HS-5 (cell line): ENCODE measurements at regions not wholly inside any gene's neighbourhood (a gene's known extent, or its start where the extent isn't known, plus 50 kb on each side); places are given as distances from the start of the nearest gene placed in this dataset.

Experiments used
- DNase-seq: peaks from one replicate; pipeline ENCODE4 v3.0.0-alpha.2; 2012; ENCODE audit warnings: low read depth

DNA sequence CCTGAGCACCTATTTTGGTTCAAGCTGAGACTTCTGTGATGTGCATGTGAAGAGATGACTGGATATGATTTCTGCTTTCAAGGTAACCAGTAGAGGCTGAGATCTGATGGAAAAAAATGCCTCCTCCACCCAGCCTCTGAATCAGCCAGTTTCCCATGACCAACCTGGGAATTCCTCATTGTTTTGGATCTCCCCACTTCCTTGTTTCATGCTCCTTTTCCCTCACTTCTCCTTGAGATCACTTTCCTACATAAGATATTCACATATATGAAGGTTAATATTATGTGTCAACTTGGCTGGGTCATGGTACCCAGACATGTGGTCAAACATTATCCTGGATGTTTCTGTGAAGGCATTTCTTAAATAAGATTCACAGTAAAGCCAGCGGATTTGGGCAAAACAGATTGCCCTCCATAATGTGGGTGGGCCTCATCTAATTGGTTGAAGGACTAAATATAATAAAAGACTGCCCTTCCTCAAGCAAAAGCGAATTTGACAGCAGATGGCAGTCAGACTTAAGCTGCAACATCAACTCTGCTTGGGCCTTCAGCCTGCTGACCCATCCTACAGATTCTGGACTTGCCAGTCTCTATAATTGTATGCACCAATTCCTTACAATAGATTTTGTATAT lies 379.4 kb downstream of the TNS1 start:
- no peak for DNase-seq

GRCh38 chr2:217622205-217623060 lies 380.4 kb downstream of the TNS1 start:
- DNase-seq, result no peak

DNA sequence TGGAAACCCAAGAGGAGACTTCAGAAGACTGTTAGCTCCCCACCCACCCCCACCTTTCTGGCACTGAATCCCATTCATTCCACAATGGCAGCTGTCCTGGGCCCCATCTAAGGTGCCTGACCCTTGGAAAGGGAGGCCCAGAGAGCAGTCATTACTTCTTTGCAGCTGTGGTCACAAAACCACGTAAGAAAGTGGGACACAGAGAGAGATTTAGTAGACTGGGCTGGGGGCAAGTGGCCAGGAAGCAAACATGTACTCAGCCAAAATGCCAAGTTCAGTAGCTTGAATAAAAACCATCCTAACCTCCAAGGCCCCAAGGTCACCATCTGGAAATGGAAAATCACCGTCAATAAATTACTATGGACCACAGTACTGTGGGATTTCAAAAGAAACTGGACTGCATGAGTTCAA lies 381.4 kb downstream of the TNS1 start:
- no peak for DNase-seq

DNA sequence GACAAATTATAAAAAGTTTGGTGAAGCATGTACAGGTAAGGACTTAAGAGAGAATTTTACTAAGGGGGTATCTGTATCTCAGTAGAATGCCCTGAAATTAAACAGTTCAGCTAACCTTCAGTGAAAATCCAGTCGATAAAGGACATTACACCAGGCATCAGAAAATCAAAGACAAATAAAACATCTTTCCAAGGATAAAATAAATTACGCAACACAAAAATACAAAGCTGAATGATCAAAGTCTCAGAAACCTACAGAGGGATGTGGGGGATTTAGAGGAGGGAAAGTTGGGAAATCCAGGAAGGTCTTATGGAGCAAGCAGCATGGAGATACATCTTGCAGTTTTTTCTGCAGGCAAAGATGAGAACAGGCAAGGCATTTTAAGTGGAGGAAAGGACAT lies 384.1 kb downstream of the TNS1 start:
- no peak for DNase-seq

DNA sequence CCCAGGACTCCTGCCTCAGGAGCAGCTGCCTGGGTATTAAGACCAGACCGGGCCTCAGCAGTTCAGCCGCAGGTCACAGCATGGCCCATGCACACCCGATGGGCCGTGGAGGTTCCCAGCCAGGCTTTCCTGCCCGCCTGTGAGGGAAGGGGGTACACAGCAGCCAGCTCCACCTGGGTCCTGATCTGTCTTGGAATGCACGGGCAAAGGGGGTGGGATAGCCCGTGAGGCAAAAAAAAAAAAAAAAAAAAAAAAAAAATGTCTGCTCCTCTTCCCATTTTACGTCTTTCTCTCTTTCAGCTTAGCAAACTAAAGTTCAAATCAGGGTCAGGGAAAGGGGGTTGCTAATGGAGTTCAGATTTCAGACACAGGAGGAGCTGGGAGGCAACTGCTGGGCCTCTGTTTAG lies 385.2 kb downstream of the TNS1 start:
- DNase-seq, result no peak

DNA sequence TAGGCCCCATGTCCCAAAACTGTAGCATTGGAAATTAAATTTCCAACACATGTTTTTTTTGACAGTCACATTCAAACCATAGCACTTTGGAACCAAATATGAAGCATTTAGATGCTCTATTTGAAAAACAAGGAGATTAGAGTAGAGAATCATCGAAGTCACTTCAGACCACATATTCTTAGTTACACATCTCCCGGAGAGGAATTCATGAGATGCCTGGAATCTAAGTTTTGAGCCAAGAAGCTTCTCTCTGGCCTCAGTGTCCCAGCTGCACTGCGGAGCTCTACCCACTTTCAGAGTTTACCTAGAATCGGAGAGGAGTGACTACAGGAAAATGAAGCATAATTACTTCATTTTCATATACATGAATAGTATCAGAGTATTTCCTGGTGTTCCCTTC lies 385.9 kb downstream of the TNS1 start:
- no peak for DNase-seq

DNA sequence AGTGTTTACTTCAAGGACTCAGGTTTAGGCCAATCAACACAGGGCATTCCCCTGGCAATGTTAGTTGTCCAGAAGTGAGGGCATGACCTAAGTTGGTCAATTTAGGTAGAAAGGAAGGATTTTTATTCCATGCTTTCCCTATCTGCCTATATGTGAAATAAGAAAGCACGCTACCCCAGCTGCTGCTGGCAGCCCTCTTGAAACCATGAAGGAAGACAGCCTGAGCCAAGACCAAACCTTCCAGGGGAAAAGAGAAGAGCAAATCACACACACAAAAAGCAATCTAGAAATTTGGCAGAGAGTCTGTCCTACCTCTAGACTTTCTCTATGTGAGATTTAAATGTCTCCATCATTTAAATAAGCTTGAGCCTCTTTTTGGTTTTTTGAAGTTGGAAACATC lies 387.6 kb downstream of the TNS1 start:
- no peak for DNase-seq

DNA sequence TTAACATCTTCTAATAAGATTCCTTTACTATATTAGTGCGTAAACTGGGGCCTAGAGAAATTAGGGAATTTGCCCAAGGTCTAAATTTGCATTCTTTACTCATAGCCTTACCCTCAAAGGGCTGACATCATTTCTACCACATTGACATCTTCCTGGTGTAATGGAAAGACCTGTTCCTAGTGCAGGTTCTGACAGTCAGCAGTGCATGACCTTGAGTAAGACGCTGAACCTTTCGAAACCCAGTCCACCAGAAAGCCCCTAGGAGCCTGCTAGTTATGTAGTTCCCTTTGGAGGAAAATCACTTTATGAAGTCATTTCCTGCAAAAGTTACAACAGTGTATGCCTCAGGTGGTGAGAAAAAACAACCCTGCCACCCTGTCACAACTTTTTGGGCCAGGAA lies 388.3 kb downstream of the TNS1 start:
- no peak for DNase-seq

GRCh38 chr2:217614096-217614495 lies 388.7 kb downstream of the TNS1 start:
- no peak for DNase-seq

DNA sequence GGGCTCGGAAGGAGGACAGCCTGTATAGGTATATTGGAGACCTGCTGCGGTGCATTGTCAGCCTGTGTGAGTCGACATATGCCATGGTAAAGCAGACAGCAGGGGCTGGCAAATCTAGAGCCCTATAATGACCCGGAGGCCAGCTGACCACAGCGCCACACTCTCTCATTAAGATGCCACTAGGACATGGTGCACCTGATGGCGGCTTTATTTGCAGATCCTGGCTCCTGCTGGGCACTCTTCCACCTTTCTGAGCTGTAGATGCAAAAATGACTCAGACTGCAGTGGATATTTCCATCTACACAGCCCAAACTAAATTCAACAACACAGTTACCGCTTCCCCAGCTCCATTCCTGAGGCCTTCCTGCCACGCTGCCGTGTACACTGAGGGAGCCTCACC lies 389.9 kb downstream of the TNS1 start:
- DNase-seq, result no peak

GRCh38 chr2:217612211-217612610 lies 390.6 kb downstream of the TNS1 start:
- DNase-seq, result no peak

DNA sequence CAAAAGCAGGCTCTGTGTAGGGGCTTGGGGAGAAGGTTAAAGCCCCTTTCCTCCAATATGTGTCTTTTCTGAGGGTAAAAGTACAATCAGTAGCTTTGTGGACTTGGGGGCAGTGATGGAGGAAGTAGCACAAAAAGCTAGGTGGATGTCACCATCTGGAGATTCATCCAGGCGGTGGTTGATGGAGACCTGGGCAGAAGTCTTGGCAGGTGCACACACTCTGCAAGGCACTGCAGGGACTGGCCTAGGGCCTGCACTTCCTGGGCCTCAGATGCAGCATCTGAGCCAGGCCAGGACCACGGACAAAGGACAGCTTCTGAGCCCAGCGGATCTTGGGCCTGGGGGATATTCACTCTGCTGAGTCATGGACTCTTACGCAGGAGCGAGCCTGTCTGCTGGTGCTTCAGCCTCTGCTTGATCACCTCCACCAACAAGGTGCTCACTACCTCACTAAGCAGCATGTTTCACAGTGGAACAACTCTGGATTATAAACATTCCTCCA lies 391.1 kb downstream of the TNS1 start:
- DNase-seq, result no peak

GRCh38 chr2:217611056-217611455 lies 391.7 kb downstream of the TNS1 start:
- DNase-seq, result no peak

- no peak for DNase-seq
Observed at GRCh38 chr2:217610401-217610814, 392.4 kb downstream of the TNS1 start.

GRCh38 chr2:217609952-217610351 lies 392.8 kb downstream of the TNS1 start:
- no peak for DNase-seq

DNA sequence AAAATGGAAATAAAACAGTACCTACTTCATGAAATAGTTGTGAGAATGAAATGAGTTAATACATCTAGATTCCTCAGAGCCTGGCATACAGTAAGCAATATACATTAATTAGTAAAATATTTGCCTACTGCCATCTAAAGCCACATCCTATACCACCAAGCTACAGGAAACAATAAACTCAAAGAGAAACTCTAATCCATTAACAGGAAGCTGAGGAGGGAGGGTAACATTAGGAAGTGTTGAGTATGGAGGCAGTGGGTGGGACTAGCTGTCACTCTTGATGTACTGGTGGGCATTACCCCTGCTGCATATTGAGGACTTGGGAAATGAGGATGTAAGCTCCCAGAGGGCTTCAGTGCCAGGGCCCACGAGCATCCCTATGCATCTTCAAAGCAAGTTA lies 396.5 kb downstream of the TNS1 start:
- no peak for DNase-seq

DNA sequence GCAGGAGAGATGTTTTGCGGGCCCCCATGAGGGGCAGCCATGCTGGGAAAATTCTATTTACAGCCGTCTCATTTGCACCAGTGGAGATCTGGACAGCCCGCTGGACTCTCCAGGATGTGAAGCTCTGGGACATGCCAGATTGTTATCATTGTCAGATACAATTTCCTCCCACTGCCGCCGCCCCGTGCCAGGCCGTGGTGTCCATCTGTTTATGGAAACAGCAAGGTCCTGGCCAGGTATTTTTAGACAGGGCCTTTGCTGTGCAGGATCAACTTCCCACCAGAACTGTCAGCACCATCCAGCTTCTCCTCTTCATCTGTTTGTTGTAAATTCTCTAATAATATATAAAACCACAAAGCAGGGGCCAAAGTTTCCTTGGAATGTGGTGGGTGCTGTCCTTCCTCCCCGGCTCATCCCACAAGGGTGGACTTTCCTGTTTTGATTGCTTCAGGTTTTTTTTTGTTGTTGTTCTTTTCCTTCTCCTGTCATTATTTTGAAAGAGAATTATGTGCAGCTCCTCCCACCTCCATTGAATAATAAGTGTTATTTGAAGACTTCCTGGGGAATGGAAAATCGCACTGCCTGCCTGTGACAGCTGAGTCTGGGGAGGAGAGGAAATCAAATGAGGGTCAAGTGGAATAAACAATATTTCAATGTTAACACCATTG lies 398.1 kb downstream of the TNS1 start:
- no peak for DNase-seq

- no peak for DNase-seq
Observed at GRCh38 chr2:217601601-217602000, 401.2 kb downstream of the TNS1 start.

DNA sequence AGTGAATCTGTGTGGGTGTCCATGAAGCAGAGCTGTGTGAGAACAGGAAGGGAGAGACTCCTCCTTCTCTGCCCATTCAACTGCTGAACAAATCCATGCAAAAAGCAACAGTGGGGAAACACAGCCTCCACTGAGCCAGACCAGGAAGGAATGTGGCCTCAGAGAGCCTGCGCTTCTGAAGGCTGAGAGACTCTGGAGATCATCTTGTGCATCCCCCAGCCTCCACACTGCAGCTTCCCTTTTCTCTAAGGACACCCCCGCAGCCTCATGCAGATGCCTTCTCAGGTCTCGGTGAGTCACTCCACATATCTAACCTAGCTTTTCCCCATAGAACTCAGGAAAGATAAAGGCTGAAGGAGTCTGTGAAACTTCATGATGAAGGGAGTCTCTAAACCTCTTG lies 402.9 kb downstream of the TNS1 start:
- no peak for DNase-seq

DNA sequence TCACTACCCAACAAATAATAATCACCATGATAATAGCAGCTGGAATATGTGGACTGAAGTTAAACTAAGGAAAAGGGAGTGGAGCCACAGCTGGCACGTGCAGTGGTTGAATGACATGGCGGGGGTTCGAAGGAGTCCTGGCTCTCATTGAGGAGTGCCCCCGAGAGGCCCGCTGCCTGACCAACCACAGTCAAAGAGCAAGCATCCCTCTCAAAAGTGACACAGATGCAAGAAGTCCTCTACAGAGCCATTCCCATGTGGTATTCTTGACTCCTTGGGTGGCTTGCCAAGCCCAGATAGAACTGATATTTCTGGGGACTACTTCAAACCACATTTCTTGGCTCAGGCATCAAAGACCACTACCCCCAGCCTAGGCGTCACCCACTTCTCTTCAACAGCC lies 405.1 kb downstream of the TNS1 start:
- no peak for DNase-seq

GRCh38 chr2:217597145-217597544 lies 405.6 kb downstream of the TNS1 start:
- no peak for DNase-seq

- no peak for DNase-seq
Observed at GRCh38 chr2:217593732-217594131, 409.1 kb downstream of the TNS1 start.

- no peak for DNase-seq
Observed at GRCh38 chr2:217588266-217588665, 414.5 kb downstream of the TNS1 start.
